K562 (cell line): ENCODE measurements at regions not wholly inside any gene's neighbourhood (a gene's known extent, or its start where the extent isn't known, plus 50 kb on each side); places are given as distances from the start of the nearest gene placed in this dataset.

Experiments
- CTCF ChIP-seq, 3 experiments: IDR thresholded peaks in 2 of 3; conservative IDR thresholded peaks in 1 of 3; 2 replicates each; pipeline ENCODE4 v1.5.1; 2011 to 2012; ENCODE audit warnings: low read length in 3 of 3, mild to moderate bottlenecking in 3 of 3, control low read depth in 2 of 3, improper control_type of control experiment in 1 of 3, inconsistent platforms in 1 of 3, low read depth in 1 of 3, mixed read lengths in 1 of 3, moderate library complexity in 1 of 3; ENCODE audit not compliant: insufficient read depth in 2 of 3
- KLF6 ChIP-seq: fragments of 250-450 bp; sonication (Bioruptor Pico); IDR thresholded peaks from 2 replicates; pipeline ENCODE4 v1.4.0; 2020; ENCODE audit warnings: mild to moderate bottlenecking, moderate library complexity, borderline replicate concordance
- MAX ChIP-seq: sonication (generic); formaldehyde crosslinking; IDR thresholded peaks from 2 replicates; pipeline ENCODE4 v1.9.0; 2022; ENCODE audit warnings: mild to moderate bottlenecking, missing genetic modification reagents
- RCOR1 ChIP-seq, 2 experiments: IDR thresholded peaks; 2 replicates each; pipeline ENCODE4 v1.6.1; 2012; ENCODE audit warnings: low read depth in 2 of 2, low read length in 2 of 2, borderline replicate concordance in 1 of 2, improper control_type of control experiment in 1 of 2
- TEAD2 ChIP-seq: fragments of 450-650 bp; IDR thresholded peaks from 2 replicates; pipeline ENCODE4 v1.6.1; 2016; ENCODE audit warnings: missing genetic modification characterization, control low read depth, missing compliant biosample characterization
- U2AF1 ChIP-seq: fragments of 200-400 bp; formaldehyde crosslinking; optimal IDR thresholded peaks from 2 replicates; pipeline ENCODE3; 2017; ENCODE audit warnings: mild to moderate bottlenecking, low read depth, low read length, moderate library complexity
- ZNF384 ChIP-seq: IDR thresholded peaks from 2 replicates; pipeline ENCODE4 v1.6.1; 2012; ENCODE audit warnings: low read depth, low read length, improper control_type of control experiment

- TF ChIP-seq RCOR1 (IDR thresholded peaks at IDR 0.05; ENCODE audit: borderline replicate concordance in 1 of 2, low read depth in 2 of 2, low read length in 2 of 2) (no peak), CTCF (IDR thresholded peaks at IDR 0.05 in 2 of 3, conservative IDR thresholded peaks at IDR 0.05 in 1 of 3; ENCODE audit: insufficient read depth in 2 of 3, low read depth in 1 of 3, low read length in 3 of 3) (no peak), KLF6 (CRISPR knock-in tag) (no peak), U2AF1 (no peak), ZNF384 (no peak), TEAD2 (tag) (no peak), MAX (CRISPR knock-in tag) (no peak)
Measured at GRCh38 chr2:19748711-19749506, 152.9 kb downstream of the TTC32 start.
